ENCODE measurements at regions not wholly inside any gene's neighbourhood (a gene's known extent, or its start where the extent isn't known, plus 50 kb on each side); places are given as distances from the start of the nearest gene placed in this dataset.

DNA sequence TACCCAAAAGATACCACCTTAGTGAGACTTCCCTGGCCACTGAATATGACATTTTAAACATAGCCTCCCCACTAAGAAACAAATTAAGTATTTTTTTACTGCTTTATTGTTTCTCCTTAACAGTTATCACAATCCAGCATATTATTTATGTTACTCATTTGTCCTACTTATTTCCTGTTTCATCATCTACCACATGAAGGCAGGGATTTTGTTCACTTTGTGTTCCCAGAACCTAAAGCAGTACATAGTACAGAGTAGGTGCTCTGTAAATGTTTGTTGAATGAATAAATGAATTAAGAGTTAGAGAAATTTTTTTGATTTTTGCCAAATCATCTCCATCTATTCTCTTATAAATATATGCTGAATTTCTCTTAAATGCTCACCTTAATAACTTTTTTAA, 318.4 kb upstream of the GIMD1 start:
- FAIRE-seq = no peak
- DNase-seq (ENCODE audit: insufficient read length, low spot score) = no peak

DNA sequence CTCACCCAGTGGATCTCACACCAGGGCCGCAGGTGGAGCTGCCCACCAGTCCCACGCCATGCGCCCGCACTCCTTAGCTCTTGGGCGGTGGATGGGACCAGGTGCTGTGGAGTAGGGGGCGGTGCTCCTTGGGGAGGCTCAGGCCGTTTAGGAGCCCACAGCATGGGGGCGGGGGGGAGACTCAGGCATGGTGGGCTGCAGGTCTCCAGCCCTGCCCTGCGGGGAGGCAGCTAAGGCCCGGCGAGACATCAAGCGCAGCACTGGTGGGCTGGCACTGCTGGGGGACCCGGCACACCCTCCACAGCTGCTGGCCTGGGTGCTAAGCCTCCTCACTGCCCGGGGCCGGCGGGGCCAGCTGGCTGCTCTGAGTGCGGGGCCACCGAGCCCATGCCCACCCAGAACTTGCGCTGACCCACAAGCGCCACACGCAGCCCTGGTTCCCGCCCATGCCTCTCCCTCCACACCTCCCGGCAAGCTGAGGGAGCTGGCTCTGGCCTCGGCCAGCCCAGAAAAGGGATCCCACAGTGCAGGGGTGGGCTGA, 312.9 kb upstream of the GIMD1 start:
- FAIRE-seq = no peak

DNA sequence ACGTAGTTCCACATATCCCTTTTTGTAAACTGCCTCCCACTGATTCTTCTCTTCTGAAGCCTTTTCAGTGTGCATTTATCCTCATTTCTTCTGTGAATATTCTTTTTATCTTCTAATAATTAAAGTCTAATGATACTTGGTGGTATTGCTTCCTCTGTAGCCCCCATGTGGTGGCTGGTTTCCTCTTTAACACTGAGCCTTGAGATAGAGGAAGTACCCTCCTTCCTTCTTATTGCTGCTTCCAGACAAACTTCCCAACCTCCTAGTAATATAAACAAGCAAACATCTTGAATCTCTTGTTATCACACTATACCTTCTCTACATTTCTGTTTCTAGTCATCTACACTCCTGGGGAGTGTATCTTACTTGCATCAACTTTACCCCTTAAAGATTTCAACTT, 310.5 kb upstream of the GIMD1 start:
- FAIRE-seq (no peak), DNase-seq (ENCODE audit: insufficient read length, low spot score) (no peak)

More for the DNA sequence above, 312.9 kb upstream of the GIMD1 start:
- no peak for DNase-seq (ENCODE audit: insufficient read length, low spot score)

DNA sequence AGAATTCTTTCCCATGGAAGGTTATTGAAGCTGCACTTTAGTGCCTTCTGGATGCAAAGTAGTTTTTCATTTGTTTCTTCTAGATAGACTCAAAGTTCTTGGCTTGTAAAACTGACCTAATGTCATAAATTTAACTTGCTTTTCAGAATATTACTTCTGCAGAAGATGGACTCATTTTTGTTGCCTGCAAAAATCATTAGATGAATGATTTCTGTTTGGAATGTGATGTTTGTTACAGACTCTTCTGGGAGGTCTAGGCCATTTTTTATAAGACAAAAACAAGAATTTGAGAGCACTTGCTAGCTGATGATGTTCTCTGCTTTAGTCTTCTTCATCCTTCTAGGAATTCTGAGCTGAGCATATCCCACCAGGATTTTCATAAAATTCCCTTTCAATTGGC, 308.6 kb upstream of the GIMD1 start:
- FAIRE-seq = no peak
- DNase-seq (ENCODE audit: insufficient read length, low spot score) = no peak

DNA sequence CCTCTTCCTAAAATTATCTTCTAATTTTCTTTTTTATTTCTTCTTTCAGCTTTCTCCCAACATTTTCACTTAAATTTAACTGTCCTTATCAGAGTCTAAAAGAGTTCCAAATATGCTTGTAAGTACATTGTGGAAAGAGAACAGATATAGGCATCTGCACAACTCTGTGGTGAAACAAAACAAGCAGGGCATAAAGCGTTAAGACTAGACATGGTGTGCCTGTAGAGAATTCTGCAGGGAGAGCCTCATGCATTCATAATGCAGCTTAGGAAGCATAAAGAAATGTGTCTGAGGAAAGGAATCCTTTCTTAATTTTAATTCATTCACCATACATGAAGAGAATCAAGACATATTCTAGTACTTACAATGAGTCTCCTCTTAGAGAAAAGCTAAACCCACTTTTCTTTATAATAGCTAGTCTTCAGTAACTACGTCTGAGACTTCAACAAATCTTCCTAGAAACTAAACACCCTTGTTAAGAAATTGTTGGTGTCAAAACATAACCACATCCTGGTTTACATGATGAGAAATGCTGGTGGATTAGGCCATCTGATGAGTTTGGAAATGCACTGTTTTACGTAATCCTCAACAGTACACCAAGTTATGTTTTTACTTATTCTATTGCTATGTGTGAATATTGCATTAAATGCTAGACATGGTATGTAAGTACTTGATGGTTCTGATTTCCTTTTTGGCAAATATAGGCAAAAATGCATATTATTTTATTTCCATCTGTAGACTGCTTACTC, 307.8 kb upstream of the GIMD1 start:
- no peak for DNase-seq (ENCODE audit: insufficient read length, low spot score)
- no peak for FAIRE-seq

DNA sequence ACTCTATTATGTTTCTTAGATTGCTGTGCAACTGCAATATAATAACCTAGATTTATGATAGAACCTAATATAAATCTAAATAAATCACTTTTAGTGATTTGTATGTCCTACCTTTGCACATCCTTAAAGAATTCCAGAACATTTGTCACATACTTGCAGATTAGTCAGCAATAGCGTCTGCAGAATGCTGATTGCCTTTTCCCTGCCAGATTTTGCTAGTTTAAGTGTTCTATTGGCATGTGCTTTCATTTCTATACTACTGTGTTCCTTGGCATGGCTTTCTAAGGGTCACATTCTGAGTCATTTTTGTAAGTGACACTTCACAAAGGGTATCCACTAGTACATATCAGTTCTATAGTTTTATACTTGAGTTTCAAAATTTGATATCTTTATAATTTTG, 303.1 kb upstream of the GIMD1 start:
- DNase-seq (ENCODE audit: insufficient read length, low spot score) = no peak
- FAIRE-seq = no peak

DNA sequence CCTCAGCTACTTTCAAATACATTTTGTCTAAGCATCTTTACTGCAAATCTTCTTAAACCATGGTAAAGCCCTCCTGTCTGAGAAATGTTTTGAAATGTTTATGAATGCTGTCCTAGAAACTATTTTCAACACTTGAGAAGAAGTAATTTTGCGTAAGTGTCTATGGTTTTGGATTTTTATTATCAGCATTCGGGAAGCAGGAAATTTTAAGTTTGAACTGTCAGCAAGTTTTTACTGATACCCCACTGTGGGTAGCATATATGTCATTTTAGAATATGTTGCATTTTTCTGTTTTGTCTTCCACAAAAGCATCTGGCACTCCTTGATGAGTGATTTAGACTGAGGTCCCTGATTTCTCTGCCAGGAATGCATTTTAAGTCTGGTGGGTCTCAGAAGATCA, 302.4 kb upstream of the GIMD1 start:
- DNase-seq (ENCODE audit: insufficient read length, low spot score) = no peak
- FAIRE-seq = no peak

DNA sequence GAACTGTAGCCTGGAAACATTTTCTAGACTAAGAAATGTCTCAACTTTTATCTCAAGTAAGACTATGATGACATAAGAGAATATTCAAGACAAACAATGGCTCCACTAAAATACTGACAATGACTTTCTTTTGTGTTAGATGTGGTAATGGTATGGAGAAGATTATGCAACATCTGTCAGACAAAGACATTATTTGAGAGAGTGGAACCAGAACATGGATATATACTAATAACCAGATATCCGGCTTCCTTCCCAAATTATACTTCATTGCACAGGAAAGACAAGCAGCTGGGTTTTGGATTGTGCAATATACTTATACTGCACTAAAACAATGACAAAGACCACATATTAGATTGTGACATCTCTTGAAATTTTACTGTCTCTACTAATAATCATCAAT, 290.8 kb upstream of the GIMD1 start:
- no peak for FAIRE-seq
- DNase-seq (ENCODE audit: insufficient read length, low spot score) = no peak

DNA sequence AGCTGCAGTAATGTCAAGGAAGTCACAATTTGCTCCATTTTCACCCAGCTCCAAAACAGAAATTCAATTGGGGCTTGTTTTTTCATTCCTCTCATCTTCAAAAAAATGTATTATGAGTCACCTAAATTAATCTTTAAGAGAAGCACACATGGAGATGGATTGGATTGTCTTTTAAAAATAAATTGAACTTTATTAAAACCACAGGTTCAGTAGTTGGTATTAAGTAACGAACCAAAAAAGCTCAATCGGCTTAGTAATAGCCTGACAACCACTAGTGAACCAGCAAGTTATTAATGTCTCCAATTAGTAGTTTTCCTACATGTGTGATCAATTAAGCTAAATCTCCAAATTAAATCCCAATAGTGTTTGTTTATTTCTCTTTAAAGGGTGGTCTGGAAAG, 283.5 kb upstream of the GIMD1 start:
- DNase-seq (ENCODE audit: insufficient read length, low spot score) (no peak), FAIRE-seq (no peak)

DNA sequence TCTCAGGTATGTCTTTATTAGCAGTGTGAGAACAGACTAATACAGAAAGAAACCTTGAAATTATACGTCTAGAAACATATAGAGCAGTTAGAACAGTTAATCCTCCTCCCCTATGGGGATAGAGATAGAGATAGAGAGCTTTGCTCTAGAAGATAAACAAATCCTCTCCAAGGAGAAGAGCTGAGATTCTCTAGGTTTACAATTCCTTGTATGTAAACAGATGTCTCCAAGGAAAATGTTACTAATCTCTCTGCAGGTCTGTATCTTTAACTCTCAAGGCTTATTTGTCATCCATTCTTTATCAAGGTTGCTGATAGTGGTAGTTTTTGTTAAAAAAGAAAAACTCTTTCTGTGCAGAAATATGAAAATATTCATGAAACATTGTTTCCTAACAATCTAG, 282.1 kb upstream of the GIMD1 start:
- DNase-seq (ENCODE audit: insufficient read length, low spot score) = no peak
- no peak for FAIRE-seq

DNA sequence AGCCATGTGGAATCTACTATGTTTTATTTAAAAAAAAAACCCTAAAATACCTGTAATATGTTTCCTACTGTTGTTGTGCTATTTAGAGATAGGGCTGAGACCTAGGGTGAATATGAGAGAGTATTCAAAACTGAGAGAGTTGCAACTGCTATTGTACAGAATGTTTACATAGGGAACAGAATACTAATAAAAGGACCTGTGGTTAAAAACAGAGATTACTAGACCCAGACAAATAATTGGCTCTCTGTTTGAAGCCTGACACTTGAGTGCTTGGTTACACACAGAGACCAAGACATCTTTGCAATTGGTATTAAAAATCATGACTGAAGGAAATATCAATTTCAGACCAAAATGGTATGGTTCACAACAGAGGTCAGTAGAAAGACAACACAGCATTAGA, 278.9 kb upstream of the GIMD1 start:
- DNase-seq (ENCODE audit: insufficient read length, low spot score) (no peak), FAIRE-seq (no peak)

DNA sequence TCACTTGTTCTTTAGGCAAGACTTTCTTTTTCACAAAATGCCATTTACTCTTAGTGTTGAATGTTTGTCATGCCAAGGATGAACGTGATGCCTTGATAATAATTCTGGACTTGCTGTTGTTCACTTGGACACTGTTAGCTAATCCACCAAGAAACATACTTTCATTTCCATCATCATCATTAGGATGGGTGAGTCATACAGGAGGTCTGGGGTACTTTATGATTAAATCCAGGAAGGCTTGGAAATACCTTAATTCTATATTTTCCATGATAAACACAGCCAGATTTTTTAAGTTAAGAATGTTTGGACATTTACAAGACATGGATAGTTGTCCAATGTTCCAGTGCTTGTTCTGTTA, 260.7 kb upstream of the GIMD1 start:
- no peak for FAIRE-seq
- DNase-seq (ENCODE audit: insufficient read length, low spot score) = no peak

DNA sequence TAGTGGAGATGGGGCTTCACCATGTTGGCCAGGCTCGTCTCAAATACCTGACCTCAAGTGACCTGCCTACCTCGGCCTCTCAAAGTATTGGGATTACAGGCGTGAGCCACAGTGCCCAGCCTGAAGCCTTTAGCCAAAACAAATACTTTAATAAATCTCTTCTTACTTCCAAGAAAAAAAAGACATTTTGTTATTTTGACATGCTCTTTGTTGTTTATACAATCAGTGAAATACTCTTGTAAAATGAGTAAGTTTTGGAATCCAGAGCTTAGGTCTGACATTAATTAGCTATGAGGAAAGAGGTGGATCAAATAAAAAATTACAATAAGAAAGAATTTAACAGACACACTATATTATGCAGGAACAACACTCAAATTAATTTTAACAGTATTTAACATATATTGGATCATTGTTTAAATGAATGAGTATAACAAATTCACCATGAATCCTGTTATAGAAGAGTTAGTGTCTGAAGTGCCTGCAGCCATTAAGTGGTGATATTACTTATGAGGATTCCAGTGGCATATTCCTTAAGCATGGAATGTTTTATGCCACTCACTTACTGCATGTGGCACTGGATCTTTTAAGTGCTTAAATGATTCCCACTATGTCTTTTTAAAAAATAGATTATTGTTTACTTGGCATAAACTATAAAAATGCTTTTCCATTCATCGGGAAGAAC, 260.1 kb upstream of the GIMD1 start:
- FAIRE-seq (no peak), DNase-seq (ENCODE audit: insufficient read length, low spot score) (no peak)

DNA sequence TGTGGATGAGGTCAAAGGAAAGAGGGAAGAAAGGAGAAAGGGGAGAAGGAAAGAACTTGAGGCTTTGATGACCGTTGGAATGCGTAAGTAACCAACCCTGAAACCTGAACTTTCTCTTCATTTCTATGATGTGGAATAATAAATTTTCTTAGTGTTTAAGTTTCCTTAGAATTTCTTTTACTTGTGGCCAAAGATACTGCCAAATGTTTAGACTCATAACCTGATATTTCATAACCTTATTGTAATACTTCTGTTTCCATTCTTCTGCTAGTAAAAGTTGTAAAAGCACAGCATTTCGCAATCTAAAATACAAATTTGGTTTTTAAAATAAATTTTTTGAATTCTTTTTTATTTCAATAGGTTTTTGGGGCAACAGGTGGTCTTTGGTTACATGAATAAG, 258.5 kb upstream of the GIMD1 start:
- FAIRE-seq = no peak
- no peak for DNase-seq (ENCODE audit: insufficient read length, low spot score)

DNA sequence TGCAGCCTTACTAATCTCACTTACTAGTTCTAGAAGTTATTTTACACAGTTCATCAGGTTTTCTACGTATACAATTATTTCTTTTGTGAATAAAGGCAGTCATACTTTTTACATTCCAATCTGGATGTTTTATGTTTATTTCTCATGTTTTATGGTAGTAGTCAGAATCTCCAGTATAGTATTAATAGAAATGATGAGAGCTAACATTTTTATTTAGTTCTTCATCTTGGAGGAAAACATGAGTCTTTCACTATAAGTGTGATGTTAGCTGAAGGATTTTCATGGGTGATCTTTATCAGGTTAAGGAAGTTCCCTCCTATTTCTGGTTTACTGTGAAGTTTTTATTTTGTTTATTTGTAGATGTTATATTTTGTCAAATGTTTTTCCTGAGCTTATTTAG, 256.1 kb upstream of the GIMD1 start:
- no peak for FAIRE-seq
- DNase-seq (ENCODE audit: insufficient read length, low spot score) = no peak

DNA sequence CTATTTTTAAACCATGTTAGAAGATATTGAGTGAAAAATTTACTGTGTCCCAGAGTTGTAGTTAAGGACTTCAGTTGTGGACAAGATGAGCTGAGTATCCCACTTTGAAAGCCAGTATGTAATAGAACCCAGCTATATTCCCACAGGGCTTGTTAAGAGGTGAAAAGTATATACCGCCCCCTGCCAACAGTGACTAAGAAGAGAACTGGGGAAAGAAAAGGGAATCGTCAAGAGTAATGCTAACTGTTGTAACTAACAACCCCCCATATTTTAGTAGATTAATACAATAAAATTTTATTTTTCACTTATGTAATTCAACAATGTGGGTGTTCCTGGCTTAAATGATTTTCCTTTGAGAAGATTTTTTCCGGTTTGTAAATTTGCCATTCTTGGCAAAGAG, 250.4 kb upstream of the GIMD1 start:
- DNase-seq (ENCODE audit: insufficient read length, low spot score) = no peak
- FAIRE-seq = no peak

DNA sequence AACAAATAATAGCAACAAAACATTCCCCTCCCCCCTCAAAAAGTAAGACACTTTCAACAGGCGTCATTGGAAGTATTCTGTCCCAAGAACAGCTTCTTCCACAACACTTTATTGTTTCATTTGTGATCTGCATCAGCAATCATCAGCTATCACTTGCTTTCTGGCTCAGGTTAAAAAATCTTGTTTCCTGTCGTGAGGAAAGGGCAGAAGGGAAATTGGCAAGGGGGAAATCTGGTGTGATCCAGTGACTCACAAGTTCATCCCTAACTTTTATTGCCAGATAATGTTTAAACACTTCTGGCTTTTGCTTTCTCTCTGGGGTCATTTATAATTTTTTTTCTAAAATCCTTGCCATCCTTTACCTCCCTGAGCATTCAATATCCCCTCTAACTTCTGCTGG, 247.4 kb upstream of the GIMD1 start:
- no peak for FAIRE-seq

DNA sequence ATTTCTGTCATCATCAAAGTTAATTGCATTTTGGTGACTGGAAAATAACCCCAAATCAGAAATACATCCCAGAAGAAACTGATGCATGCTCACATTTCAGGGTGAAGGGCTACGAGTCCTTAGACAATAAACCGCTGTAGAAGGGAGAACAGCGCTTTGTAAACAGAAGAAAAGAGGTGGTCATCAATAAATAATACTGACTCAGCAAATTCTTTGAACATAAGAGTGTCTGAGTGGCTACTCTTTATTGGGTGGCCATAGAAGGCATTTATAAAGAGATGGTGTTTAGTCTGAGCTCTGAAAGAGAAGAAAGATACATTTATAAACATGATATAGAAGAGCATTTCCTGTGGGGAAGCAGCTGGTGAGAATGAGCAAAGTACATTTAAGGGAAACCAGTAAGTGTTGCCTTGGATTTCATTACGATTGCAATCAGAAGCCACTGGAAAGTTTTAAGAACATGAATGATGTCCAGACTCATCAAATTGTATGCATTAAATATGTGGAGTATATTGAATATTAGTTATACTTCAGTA, 246.9 kb upstream of the GIMD1 start:
- no peak for DNase-seq (ENCODE audit: insufficient read length, low spot score)
- FAIRE-seq = no peak

More for the DNA sequence above, 247.4 kb upstream of the GIMD1 start:
- DNase-seq (ENCODE audit: insufficient read length, low spot score) = no peak

DNA sequence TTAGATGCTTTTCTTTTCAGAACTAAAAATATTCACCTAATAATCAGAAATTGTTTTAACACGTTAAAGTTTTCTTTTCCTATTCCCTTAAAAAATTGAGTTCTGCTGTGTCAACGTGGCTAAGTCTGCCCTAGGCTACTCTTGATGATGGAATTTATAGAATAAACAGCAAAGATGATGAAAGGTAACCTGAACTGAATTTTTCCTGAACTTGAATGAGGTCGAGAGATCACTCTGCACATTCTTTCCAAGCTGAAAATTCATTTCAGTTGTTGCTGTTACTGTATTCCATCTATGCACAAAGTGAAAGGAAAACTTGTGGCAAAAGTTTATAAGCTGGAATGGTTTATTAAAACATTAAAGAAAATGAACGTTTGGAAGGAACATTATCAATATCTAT, 245.9 kb upstream of the GIMD1 start:
- DNase-seq (ENCODE audit: insufficient read length, low spot score) (no peak), FAIRE-seq (no peak)

DNA sequence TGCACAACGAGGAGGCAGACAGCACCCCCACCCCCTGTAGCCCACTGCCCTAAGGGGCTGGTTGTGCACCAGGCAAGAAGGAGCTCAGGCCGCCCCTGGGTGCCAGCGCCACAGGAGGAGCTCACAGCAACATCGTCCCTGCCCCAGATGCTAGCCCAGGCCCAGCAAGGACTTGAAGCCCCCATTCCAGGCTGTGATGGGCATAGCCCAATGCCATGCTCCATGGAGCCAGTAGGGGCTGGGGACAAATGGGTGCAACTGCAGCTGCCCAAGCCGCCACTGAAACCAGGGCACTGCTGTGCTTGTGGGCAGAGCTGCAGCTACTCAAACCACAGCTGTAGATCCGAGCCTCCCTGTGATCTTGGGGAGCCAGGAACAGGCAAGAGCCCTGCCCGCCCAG, 241.3 kb upstream of the GIMD1 start:
- FAIRE-seq (no peak), DNase-seq (ENCODE audit: insufficient read length, low spot score) (no peak)

DNA sequence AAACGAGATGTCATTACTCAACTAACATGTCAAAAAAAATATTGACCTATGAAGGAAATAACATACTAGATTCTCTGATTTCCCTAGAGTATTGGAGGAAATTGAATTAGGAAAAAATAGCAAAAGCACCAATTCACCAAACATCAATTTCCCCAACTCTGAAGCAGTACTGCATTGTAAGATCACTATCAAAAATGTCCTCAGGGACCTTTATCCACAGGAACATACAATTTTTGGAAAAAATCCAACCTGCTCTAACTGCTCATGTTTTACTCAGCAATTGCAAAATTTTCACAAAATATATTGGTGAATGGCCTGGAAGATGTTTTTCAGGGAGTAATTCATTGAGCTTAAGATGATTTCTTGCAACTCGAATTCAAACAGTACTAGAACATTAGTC, 239.0 kb upstream of the GIMD1 start:
- FAIRE-seq = no peak
- DNase-seq (ENCODE audit: insufficient read length, low spot score) = no peak

All from GM19239 (cell line).